OCI-LY3 (cell line): ENCODE measurements at regions not wholly inside any gene's neighbourhood (a gene's known extent, or its start where the extent isn't known, plus 50 kb on each side); places are given as distances from the start of the nearest gene placed in this dataset.

Experiments used
- CTCF ChIP-seq: fragments of 200-600, 300-600 bp; sonication (generic); IDR thresholded peaks from 2 replicates; pipeline ENCODE4 v1.5.1; 2014; ENCODE audit warnings: antibody characterized with exemption, low read length, low read depth
- EZH2phosphoT487 ChIP-seq: fragments of 200-600 bp; shearing (Covaris generic); IDR thresholded peaks from 2 replicates; pipeline ENCODE4 v1.6.1; 2018; ENCODE audit warnings: antibody characterized with exemption, mixed run types, low read depth

- TF ChIP-seq CTCF (no peak), EZH2phosphoT487 (no peak)
Observed at GRCh38 chr20:3354247-3354646, 53.2 kb downstream of the DNAAF9 start.
